ENCODE measurements at regions not wholly inside any gene's neighbourhood (a gene's known extent, or its start where the extent isn't known, plus 50 kb on each side); places are given as distances from the start of the nearest gene placed in this dataset.
A peak's percentile ranks its signal among the peaks of the same experiment; 100 is the strongest.
"Not testable (repeated sequence)": the region's sequence is repeated elsewhere in the genome, so short reads cannot be mapped to it uniquely, and the experiment has no call there.

- DNase-seq (ENCODE audit: low spot score); H3K9me3 ChIP-seq (ENCODE audit: low read length); H3K4me3 ChIP-seq (replicated peaks in 1 of 3; ENCODE audit: insufficient read depth in 1 of 3, low read depth in 2 of 3, low read length in 3 of 3); H3K79me2 ChIP-seq (ENCODE audit: insufficient read depth, low read length); in situ Hi-C loops (cut with HindIII; ENCODE audit: extremely low pct_ligation_motif_present, low pct_unique_long_range_greater_than_20kb); intact Hi-C loops (cut with micrococcal nuclease; ENCODE audit: unreplicated experiment); H3K36me3 ChIP-seq (replicated peaks in 1 of 2; ENCODE audit: control insufficient read depth in 1 of 2, insufficient read depth in 2 of 2, low read length in 2 of 2); POLR2A ChIA-PET; CTCF ChIA-PET (ENCODE audit: low intra/inter-chr PET ratio, low total read pairs); H3K27ac ChIP-seq (ENCODE audit: extremely low read length, insufficient read depth, low read length); H2AFZ ChIP-seq (ENCODE audit: low read length); ATAC-seq; H3K9ac ChIP-seq (ENCODE audit: insufficient read depth, low read depth, low read length); FAIRE-seq; H3K4me2 ChIP-seq (ENCODE audit: low read depth, low read length); BruUV-seq (replicated peaks); H4K20me1 ChIP-seq (ENCODE audit: insufficient read depth, low read length): not testable (repeated sequence)
- 3% methylated on average over 7 of the region's 7 CpGs for WGBS (ENCODE audit: low lambda C conversion rate)
- Histone ChIP-seq H3K27me3 (ENCODE audit: control insufficient read depth in 1 of 2, insufficient read depth in 2 of 2, low read length in 2 of 2) (peaks cover 6 to 46% of the 10 kb centered on the region in 2 experiments; a peak in 3 of 5 replicates), H3K4me1 (ENCODE audit: insufficient read depth, low read length) (peaks cover 29% of the 10 kb centered on the region)
- TF ChIP-seq CEBPB (IDR thresholded peaks at IDR 0.05; ENCODE audit: borderline replicate concordance, low read depth, low read length): peak; percentile 4; the same call in 1 of the 2 replicates
These were observed 337.5 kb downstream of the PREX1 start for GRCh38 chr20:48490341-48490740.

- FAIRE-seq: no peak
- Histone ChIP-seq H3K4me2 (ENCODE audit: low read depth, low read length) (no peak overlapping the region), H3K9me3 (ENCODE audit: low read length) (no peaks in the 10 kb centered on the region), H3K9ac (ENCODE audit: insufficient read depth, low read depth, low read length) (no peak overlapping the region), H4K20me1 (ENCODE audit: insufficient read depth, low read length) (no peaks in the 10 kb centered on the region), H3K4me1 (ENCODE audit: insufficient read depth, low read length) (peaks cover 36% of the 10 kb centered on the region), H3K36me3 (replicated peaks in 1 of 2; ENCODE audit: control insufficient read depth in 1 of 2, insufficient read depth in 2 of 2, low read length in 2 of 2) (no peaks in the 10 kb centered on the region), H2AFZ (ENCODE audit: low read length) (no peak overlapping the region), H3K27ac (ENCODE audit: extremely low read length, insufficient read depth, low read length) (no peak overlapping the region), H3K27me3 (ENCODE audit: control insufficient read depth in 1 of 2, insufficient read depth in 2 of 2, low read length in 2 of 2) (peaks cover 6 to 44% of the 10 kb centered on the region in 2 experiments; a peak in 3 of 5 replicates), H3K79me2 (ENCODE audit: insufficient read depth, low read length) (no peaks in the 10 kb centered on the region), H3K4me3 (replicated peaks in 1 of 3; ENCODE audit: insufficient read depth in 1 of 3, low read depth in 2 of 3, low read length in 3 of 3) (no peak overlapping the region)
- no TSS peak for BruUV-seq (replicated peaks)
- TF ChIP-seq, protein P1, sequence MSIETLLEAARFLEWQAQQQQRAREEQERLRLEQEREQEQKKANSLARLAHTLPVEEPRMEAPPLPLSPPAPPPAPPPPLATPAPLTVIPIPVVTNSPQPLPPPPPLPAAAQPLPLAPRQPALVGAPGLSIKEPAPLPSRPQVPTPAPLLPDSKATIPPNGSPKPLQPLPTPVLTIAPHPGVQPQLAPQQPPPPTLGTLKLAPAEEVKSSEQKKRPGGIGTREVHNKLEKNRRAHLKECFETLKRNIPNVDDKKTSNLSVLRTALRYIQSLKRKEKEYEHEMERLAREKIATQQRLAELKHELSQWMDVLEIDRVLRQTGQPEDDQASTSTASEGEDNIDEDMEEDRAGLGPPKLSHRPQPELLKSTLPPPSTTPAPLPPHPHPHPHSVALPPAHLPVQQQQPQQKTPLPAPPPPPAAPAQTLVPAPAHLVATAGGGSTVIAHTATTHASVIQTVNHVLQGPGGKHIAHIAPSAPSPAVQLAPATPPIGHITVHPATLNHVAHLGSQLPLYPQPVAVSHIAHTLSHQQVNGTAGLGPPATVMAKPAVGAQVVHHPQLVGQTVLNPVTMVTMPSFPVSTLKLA (IDR thresholded peaks at IDR 0.05): 0 out of 2 replicates have a peak, but pooled peaks have one; percentile 0
- TF ChIP-seq, protein P2, sequence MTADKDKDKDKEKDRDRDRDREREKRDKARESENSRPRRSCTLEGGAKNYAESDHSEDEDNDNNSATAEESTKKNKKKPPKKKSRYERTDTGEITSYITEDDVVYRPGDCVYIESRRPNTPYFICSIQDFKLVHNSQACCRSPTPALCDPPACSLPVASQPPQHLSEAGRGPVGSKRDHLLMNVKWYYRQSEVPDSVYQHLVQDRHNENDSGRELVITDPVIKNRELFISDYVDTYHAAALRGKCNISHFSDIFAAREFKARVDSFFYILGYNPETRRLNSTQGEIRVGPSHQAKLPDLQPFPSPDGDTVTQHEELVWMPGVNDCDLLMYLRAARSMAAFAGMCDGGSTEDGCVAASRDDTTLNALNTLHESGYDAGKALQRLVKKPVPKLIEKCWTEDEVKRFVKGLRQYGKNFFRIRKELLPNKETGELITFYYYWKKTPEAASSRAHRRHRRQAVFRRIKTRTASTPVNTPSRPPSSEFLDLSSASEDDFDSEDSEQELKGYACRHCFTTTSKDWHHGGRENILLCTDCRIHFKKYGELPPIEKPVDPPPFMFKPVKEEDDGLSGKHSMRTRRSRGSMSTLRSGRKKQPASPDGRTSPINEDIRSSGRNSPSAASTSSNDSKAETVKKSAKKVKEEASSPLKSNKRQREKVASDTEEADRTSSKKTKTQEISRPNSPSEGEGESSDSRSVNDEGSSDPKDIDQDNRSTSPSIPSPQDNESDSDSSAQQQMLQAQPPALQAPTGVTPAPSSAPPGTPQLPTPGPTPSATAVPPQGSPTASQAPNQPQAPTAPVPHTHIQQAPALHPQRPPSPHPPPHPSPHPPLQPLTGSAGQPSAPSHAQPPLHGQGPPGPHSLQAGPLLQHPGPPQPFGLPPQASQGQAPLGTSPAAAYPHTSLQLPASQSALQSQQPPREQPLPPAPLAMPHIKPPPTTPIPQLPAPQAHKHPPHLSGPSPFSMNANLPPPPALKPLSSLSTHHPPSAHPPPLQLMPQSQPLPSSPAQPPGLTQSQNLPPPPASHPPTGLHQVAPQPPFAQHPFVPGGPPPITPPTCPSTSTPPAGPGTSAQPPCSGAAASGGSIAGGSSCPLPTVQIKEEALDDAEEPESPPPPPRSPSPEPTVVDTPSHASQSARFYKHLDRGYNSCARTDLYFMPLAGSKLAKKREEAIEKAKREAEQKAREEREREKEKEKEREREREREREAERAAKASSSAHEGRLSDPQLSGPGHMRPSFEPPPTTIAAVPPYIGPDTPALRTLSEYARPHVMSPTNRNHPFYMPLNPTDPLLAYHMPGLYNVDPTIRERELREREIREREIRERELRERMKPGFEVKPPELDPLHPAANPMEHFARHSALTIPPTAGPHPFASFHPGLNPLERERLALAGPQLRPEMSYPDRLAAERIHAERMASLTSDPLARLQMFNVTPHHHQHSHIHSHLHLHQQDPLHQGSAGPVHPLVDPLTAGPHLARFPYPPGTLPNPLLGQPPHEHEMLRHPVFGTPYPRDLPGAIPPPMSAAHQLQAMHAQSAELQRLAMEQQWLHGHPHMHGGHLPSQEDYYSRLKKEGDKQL (CRISPR knock-in tag; IDR thresholded peaks at IDR 0.05; ENCODE audit: low read depth): no peak
- no peak for DNase-seq (ENCODE audit: low spot score)
- ChIA-PET CTCF (ENCODE audit: low intra/inter-chr PET ratio, low total read pairs) (no interaction called here), POLR2A (no interaction called here)
- ATAC-seq: no peak
- intact Hi-C loops (cut with micrococcal nuclease; ENCODE audit: unreplicated experiment): no loop called here
- WGBS (ENCODE audit: low lambda C conversion rate): 17% methylated on average over 6 of the region's 8 CpGs
- in situ Hi-C loops (cut with HindIII; ENCODE audit: extremely low pct_ligation_motif_present, low pct_unique_long_range_greater_than_20kb): no loop called here
These were observed 338.1 kb downstream of the PREX1 start for GRCh38 chr20:48489656-48490055.
